Heart left ventricle (tissue), 16 donors: ENCODE measurements at regions not wholly inside any gene's neighbourhood (a gene's known extent, or its start where the extent isn't known, plus 50 kb on each side); places are given as distances from the start of the nearest gene placed in this dataset.
"Not testable (repeated sequence)": the region's sequence is repeated elsewhere in the genome, so short reads cannot be mapped to it uniquely, and the experiment has no call there.

Experiments used
- ATAC-seq, 4 donors: fragments of 200-7000 bp; cut with Tn5 transposase; one replicate each; pipeline ENCODE4 v1.9.1; 2020 to 2022; ENCODE audit warnings: moderate library complexity in 4 of 4, mild to moderate bottlenecking in 3 of 4, moderate number of reproducible peaks in 1 of 4
- DNase-seq, 5 donors: peaks; one replicate each; pipeline ENCODE4 v3.0.0-alpha.2; 2020
- H3K27ac ChIP-seq, 12 donors: fragments of 200-600 bp; sonication (generic) in 4 of 12; one replicate each; pipeline versions ENCODE4 v1.5.0 to v1.8.0; 2016 to 2022; ENCODE audit warnings: mild to moderate bottlenecking in 2 of 12
- H3K27me3 ChIP-seq, 9 donors: fragments of 200-600 bp; sonication (generic) in 2 of 9; one replicate each; pipeline versions ENCODE4 v1.5.1 to v1.8.0; 2016 to 2022; ENCODE audit warnings: mild to moderate bottlenecking in 3 of 9
- H3K36me3 ChIP-seq, 9 donors: fragments of 200-600 bp; sonication (generic) in 2 of 9; one replicate each; pipeline versions ENCODE4 v1.5.0 to v1.8.0; 2018 to 2022; ENCODE audit warnings: mild to moderate bottlenecking in 2 of 9
- H3K4me1 ChIP-seq, 12 donors: fragments of 200-600 bp; sonication (generic) in 4 of 12; one replicate each; pipeline versions ENCODE4 v1.5.0 to v1.8.0; 2016 to 2022; ENCODE audit warnings: mild to moderate bottlenecking in 3 of 12
- H3K4me3 ChIP-seq, 12 donors: fragments of 200-600 bp; sonication (generic) in 4 of 12; one replicate each; pipeline versions ENCODE4 v1.5.0 to v1.8.0; 2017 to 2022; ENCODE audit warnings: mild to moderate bottlenecking in 9 of 12, moderate library complexity in 4 of 12
- H3K9me3 ChIP-seq, 12 donors: fragments of 200-600 bp; sonication (generic) in 4 of 12; one replicate each; pipeline versions ENCODE4 v1.5.0 to v1.8.0; 2016 to 2022; ENCODE audit warnings: mild to moderate bottlenecking in 1 of 12
- CTCF ChIP-seq, 12 donors: fragments of 200-600 bp; sonication (generic) in 4 of 12; IDR thresholded peaks; one replicate each; pipeline versions ENCODE4 v1.5.0 to v1.8.0; 2018 to 2022; ENCODE audit warnings: antibody characterized with exemption in 12 of 12, mild to moderate bottlenecking in 5 of 12
- POLR2A ChIP-seq, 2 donors: fragments of 450-650 bp; IDR thresholded peaks; one replicate each; pipeline ENCODE4 v1.6.1; 2017; ENCODE audit warnings: antibody characterized with exemption in 2 of 2, mild to moderate bottlenecking in 2 of 2, moderate library complexity in 2 of 2
- WGBS, 4 donors: extraction: QIAGEN DNeasy Blood & Tissue Kit in 2 of 4; methylation state at CpG; one replicate each; pipeline versions ENCODE4 v1.1.5 to v1.1.7; 2013 to 2018; 5-methylcytosine and 5-hydroxymethylcytosine counted together
- intact Hi-C, 10 donors: fragments of 100-400 bp; cut with DNase I; formaldehyde crosslinking; loops; one replicate each; pipeline versions ENCODE4 v1.11.1 to v1.14.2; 2022
- donor health status: ischemic (EF 13 %, LVEDD 7.1; RV severe dilation, severe dysfunction).
- donor health status: healthy with polysubstance abuse.
- donor health status: DM: no; HTN: yes; CAD: no.
- donor health status: DM: no; HTN: no; CAD: no.
- donor health status: ischemic (EF 25% LVEDD 6.9; RV normal size, moderate dysfunction).
- donor health status: ischemic (EF 25% LVEDD 5.7; RV mildly dilated, moderate dysfunction).
- donor health status: healthy.
- donor health status: DM: yes; HTN: yes; CAD: no.
- donor health status: ischemic (EF 35%, LVEDD 5.7; RV mildly dilated, moderate dysfunction).
- donor health status: nonischemic (EF 11% LVEDD 7.7; RV severe dilation, severe dysfunction).
- donor health status: DM: yes; HTN: yes; CAD: no.
- donor health status: PGD.
- donor health status: ischemic (EF 29% LVEDD 5.4; RV normal size, mild dysfunction).
- donor health status: nonischemic (EF 23%, LVEDD 6.1; RV moderate dilation, normal function).

GRCh38 chrX:142483965-142484364 is 278.9 kb upstream of the MAGEC2 start:
- H3K4me3 ChIP-seq, result no peak overlapping the region
- no peaks in the 10 kb centered on the region for H3K36me3 ChIP-seq
- H3K27ac ChIP-seq, result no peak overlapping the region
- no peaks in the 10 kb centered on the region for H3K9me3 ChIP-seq
- 67 to 81% (median 76%) methylated on average over 2 of the region's 2 CpGs for WGBS, 4 donors
- DNase-seq, result no peak
- no peaks in the 10 kb centered on the region for H3K27me3 ChIP-seq
- intact Hi-C loops, result no loop called here
- no peaks in the 10 kb centered on the region for H3K4me1 ChIP-seq
- no peak for TF ChIP-seq CTCF (IDR thresholded peaks at IDR 0.05)
- no peak for TF ChIP-seq POLR2A (IDR thresholded peaks at IDR 0.05)
- no peak for ATAC-seq

- DNase-seq, result no peak
- no peaks in the 10 kb centered on the region for H3K36me3 ChIP-seq
- H3K27me3 ChIP-seq, result peaks cover 0 to 4% (median 0%) of the 10 kb centered on the region in 9 donors
- 81 to 88% (median 85%) methylated on average over 3 of the region's 3 CpGs for WGBS, 4 donors
- H3K9me3 ChIP-seq, result no peaks in the 10 kb centered on the region
- no peaks in the 10 kb centered on the region for H3K4me1 ChIP-seq
- ATAC-seq, result no peak
- H3K27ac ChIP-seq, result no peak overlapping the region
- H3K4me3 ChIP-seq, result no peak overlapping the region
- intact Hi-C loops, result no loop called here
- TF ChIP-seq POLR2A (IDR thresholded peaks at IDR 0.05) (no peak), CTCF (IDR thresholded peaks at IDR 0.05) (no peak)
These were observed 241.3 kb upstream of the MAGEC2 start for GRCh38 chrX:142446349-142446748.

- DNase-seq, result no peak
- intact Hi-C loops, result no loop called here
- TF ChIP-seq POLR2A (IDR thresholded peaks at IDR 0.05), result no peak
- no peak overlapping the region for H3K4me3 ChIP-seq
- peaks cover 0 to 4% (median 0%) of the 10 kb centered on the region in 9 donors for H3K27me3 ChIP-seq
- ATAC-seq, result no peak
- H3K4me1 ChIP-seq, result no peaks in the 10 kb centered on the region
- no peaks in the 10 kb centered on the region for H3K36me3 ChIP-seq
- H3K9me3 ChIP-seq, result no peaks in the 10 kb centered on the region
- H3K27ac ChIP-seq, result no peak overlapping the region
- 71 to 80% (median 75%) methylated on average over 5 of the region's 5 CpGs for WGBS, 4 donors
These were observed 223.8 kb upstream of the MAGEC2 start for GRCh38 chrX:142428916-142429315.

GRCh38 chrX:142390998-142391397 is 185.9 kb upstream of the MAGEC2 start:
- WGBS, 4 donors, result 73 to 96% (median 83%) methylated on average over 12 to 15 of the region's 15 CpGs
- H3K4me3 ChIP-seq, intact Hi-C loops, H3K4me1 ChIP-seq, H3K9me3 ChIP-seq, H3K27me3 ChIP-seq, ATAC-seq, H3K36me3 ChIP-seq, DNase-seq, H3K27ac ChIP-seq: not testable (repeated sequence)

- intact Hi-C loops, result no loop called here
- ATAC-seq, result no peak
- no peak for DNase-seq
- TF ChIP-seq POLR2A (IDR thresholded peaks at IDR 0.05) (no peak), CTCF (IDR thresholded peaks at IDR 0.05) (no peak)
- Histone ChIP-seq H3K9me3 (no peaks in the 10 kb centered on the region), H3K27me3 (no peaks in the 10 kb centered on the region), H3K27ac (no peak overlapping the region), H3K4me3 (no peak overlapping the region), H3K4me1 (no peaks in the 10 kb centered on the region), H3K36me3 (no peaks in the 10 kb centered on the region)
- 66 to 74% (median 69%) methylated on average over 5 of the region's 5 CpGs for WGBS, 4 donors
These were observed 158.4 kb upstream of the MAGEC2 start for GRCh38 chrX:142363501-142363900.
